ENCODE measurements at regions not wholly inside any gene's neighbourhood (a gene's known extent, or its start where the extent isn't known, plus 50 kb on each side); places are given as distances from the start of the nearest gene placed in this dataset.

DNA sequence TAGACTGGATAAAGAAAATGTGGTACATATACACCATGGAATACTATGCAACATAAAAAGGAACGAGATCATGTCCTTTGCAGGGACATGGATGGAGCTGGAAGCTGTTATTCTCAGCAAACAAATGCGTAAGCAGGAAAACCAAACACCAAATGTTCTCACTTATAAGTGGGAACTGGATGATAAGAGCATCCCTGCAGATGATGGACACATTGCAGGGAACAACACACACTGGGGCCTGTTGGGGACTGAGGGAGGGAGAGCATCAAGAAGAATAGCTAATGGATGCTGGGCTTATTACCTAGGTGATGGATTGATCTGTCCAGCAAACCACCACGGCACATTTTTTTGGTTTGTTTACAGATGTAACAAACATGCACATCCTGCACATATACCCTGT is 470.5 kb upstream of the CITED2 start:
- Histone ChIP-seq H3K27me3 (ENCODE audit: control insufficient read depth, insufficient read depth, low read length) (no peaks in the 10 kb centered on the region), H3K4me1 (ENCODE audit: control insufficient read depth, insufficient read depth, low read length) (no peaks in the 10 kb centered on the region; the same call in 1 of the 2 replicates), H3K36me3 (ENCODE audit: control insufficient read depth, insufficient read depth, low read length) (no peaks in the 10 kb centered on the region), H3K9me3 (ENCODE audit: control insufficient read depth, insufficient read depth, low read length) (no peaks in the 10 kb centered on the region), H3K4me3 (ENCODE audit: low read length) (no peak overlapping the region), H3K27ac (ENCODE audit: low read length) (no peak overlapping the region)
- WGBS (ENCODE audit: insufficient coverage, insufficient read length), result no CpG with 5 or more reads among the region's 3 CpGs
- DNase-seq (ENCODE audit: low read depth, low spot score), result no peak

DNA sequence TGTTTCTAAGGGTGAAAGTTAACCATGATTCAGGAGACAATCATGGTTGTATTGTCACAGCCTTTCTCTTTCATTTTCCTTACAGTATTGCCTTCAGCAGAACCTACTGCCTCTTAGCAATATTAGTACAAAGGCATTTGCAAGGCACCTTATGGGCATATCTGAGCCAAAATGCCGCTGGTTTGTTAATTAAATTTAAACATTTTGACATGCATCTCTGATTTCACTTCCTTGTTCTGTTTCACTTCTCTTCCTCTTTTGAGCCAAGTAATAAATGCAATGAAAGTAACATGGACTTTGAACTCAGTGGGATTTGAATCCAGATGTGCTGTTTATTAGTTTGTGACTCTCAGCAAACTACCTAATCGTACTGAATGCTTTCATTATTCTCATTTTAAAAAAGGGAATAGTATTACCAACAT is 467.4 kb upstream of the CITED2 start:
- no peaks in the 10 kb centered on the region for H3K9me3 ChIP-seq (ENCODE audit: control insufficient read depth, insufficient read depth, low read length)
- no peaks in the 10 kb centered on the region for H3K36me3 ChIP-seq (ENCODE audit: control insufficient read depth, insufficient read depth, low read length)
- WGBS (ENCODE audit: insufficient coverage, insufficient read length), result no CpG with 5 or more reads among the region's 2 CpGs
- no peak overlapping the region for H3K27ac ChIP-seq (ENCODE audit: low read length)
- H3K4me3 ChIP-seq (ENCODE audit: low read length), result no peak overlapping the region
- DNase-seq (ENCODE audit: low read depth, low spot score), result no peak
- no peaks in the 10 kb centered on the region for H3K27me3 ChIP-seq (ENCODE audit: control insufficient read depth, insufficient read depth, low read length)
- H3K4me1 ChIP-seq (ENCODE audit: control insufficient read depth, insufficient read depth, low read length), result no peaks in the 10 kb centered on the region

DNA sequence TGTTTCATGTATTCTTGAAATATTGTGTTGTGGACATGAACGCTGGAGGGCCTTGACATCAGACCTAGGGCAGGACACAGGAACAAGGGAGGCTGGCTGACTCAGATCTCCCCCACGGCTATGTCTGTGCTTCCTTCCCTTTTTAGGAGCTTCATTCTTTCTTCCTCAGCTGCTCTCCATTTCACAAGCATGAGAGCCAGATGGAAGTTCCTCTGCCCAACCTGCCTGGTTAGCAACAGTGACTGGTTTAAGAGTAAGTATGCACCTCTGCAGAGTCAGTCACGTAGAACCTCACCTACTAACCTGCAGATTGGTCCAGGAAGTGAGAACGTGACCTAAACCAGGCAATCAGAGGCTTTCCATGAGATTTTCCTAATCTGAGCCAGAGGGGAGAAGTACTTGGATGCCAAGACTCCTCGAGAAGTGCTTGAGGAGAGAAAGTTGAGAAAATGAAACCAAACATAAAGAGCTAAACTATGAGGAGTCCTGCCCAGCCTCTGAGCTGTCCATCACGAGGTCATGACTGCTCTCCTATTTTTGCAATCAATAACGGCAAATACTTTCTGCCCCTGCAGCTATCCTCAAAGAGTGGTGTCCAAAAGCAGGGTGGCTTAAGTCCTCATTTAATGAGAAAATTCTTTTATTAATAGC is 465.2 kb upstream of the CITED2 start:
- H3K27ac ChIP-seq (ENCODE audit: low read length), result no peak overlapping the region
- WGBS (ENCODE audit: insufficient coverage, insufficient read length), result no CpG with 5 or more reads among the region's 7 CpGs
- no peaks in the 10 kb centered on the region for H3K9me3 ChIP-seq (ENCODE audit: control insufficient read depth, insufficient read depth, low read length)
- H3K36me3 ChIP-seq (ENCODE audit: control insufficient read depth, insufficient read depth, low read length), result no peaks in the 10 kb centered on the region
- no peak overlapping the region for H3K4me3 ChIP-seq (ENCODE audit: low read length)
- H3K27me3 ChIP-seq (ENCODE audit: control insufficient read depth, insufficient read depth, low read length), result no peaks in the 10 kb centered on the region
- DNase-seq (ENCODE audit: low read depth, low spot score), result no peak
- no peaks in the 10 kb centered on the region for H3K4me1 ChIP-seq (ENCODE audit: control insufficient read depth, insufficient read depth, low read length)

DNA sequence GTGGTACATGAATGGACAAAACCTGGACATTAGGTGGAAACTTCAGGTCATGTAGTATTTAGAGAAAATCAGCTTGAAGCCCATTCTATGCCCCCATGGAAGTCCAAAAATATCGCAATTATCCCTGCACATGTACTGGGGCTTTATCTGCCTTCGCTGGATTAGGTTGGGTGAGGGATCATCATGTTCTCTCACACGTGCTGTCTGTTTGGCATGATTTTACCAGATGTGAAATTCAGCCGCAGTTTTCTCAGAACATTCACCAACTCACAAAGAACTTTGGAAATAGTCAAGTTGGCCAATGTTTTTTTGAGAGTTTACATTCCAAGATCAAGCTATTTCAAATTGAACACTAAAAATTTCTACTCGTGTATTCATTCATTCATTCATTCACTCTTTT is 459.8 kb upstream of the CITED2 start:
- Histone ChIP-seq H3K27me3 (ENCODE audit: control insufficient read depth, insufficient read depth, low read length) (no peaks in the 10 kb centered on the region), H3K27ac (ENCODE audit: low read length) (no peak overlapping the region), H3K4me3 (ENCODE audit: low read length) (no peak overlapping the region), H3K4me1 (ENCODE audit: control insufficient read depth, insufficient read depth, low read length) (no peaks in the 10 kb centered on the region), H3K36me3 (ENCODE audit: control insufficient read depth, insufficient read depth, low read length) (no peaks in the 10 kb centered on the region), H3K9me3 (ENCODE audit: control insufficient read depth, insufficient read depth, low read length) (no peaks in the 10 kb centered on the region)
- DNase-seq (ENCODE audit: low read depth, low spot score), result no peak
- WGBS (ENCODE audit: insufficient coverage, insufficient read length), result 89% methylated on average over 1 of the region's 5 CpGs

DNA sequence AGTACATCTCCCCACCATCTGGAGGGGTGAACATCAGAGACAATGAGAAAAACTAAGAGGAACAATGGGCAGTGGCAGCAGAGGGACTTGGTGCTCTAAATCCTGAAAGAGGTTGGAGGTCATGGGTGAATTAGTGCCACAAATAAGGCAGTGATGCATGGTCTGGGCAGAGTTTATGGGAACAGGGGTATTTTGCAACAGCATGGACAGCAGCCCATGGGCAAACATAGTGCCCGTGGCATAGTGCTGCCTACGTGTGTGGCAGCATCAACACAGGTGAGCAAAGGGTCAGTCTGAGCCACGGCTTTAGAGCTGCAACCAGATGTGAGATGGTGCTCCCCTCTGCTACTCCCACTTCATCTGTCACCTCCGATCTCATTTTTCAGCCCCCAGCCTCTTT is 459.1 kb upstream of the CITED2 start:
- H3K4me1 ChIP-seq (ENCODE audit: control insufficient read depth, insufficient read depth, low read length), result no peaks in the 10 kb centered on the region
- H3K27ac ChIP-seq (ENCODE audit: low read length), result no peak overlapping the region
- no peaks in the 10 kb centered on the region for H3K9me3 ChIP-seq (ENCODE audit: control insufficient read depth, insufficient read depth, low read length)
- no CpG with 5 or more reads among the region's 4 CpGs for WGBS (ENCODE audit: insufficient coverage, insufficient read length)
- no peak for DNase-seq (ENCODE audit: low read depth, low spot score)
- H3K27me3 ChIP-seq (ENCODE audit: control insufficient read depth, insufficient read depth, low read length), result no peaks in the 10 kb centered on the region
- no peak overlapping the region for H3K4me3 ChIP-seq (ENCODE audit: low read length)
- H3K36me3 ChIP-seq (ENCODE audit: control insufficient read depth, insufficient read depth, low read length), result no peaks in the 10 kb centered on the region

DNA sequence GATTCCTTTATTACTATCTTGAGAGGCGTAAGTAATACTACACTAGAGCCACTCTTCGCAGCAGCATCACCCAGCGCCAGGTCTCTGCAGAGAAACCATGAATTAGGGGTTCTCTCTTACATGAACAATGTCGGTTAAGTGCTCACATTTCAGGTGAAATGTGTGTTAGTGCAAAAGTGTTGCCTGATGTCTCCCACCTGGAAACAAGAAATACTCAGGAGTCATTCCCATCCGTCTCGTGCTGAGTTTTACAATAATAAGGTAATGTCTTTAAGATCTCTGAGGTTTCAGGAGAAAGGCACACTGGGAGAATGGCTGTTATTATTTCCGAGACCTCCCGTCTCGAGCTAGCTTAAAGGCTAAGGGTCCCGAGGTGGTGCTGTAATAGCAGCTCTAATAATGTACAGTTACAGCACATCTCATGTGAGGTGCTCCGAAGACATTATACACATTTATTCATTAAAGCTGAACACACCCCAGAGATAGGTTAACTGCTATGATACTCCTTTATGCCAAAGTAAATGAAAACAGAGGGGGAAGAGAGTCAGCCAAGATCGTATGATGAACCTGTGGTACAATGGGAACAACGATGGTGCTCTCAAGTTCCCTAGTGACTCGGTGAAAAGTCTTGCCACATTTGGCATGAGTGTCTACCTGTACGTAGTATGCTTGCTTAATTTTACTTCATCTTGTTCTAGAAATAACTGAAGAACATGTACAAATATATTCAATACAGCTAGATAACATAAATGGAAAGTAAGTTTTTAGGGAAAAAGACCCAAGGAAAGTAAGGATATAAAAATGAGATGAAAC is 458.3 kb upstream of the CITED2 start:
- WGBS (ENCODE audit: insufficient coverage, insufficient read length), result no CpG with 5 or more reads among the region's 15 CpGs

DNA sequence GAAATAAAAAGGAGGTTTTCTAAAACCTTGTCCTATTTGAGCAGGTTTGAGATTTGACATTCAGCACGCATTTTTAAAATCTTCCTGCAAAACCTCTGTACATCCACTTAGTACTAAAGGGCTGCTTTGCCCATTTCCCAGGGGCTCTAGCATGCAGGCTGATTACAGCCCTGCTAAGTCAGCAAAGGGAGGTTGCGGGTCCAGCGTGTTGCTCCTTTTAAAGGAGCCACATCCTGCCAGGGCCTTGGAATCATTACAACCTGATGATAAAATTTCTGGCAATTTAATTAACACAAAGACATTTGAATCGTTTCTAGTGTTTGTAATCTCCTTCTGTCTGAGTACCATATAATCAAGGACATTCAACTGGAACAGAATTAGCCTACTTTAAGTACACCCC is 455.1 kb upstream of the CITED2 start:
- no peaks in the 10 kb centered on the region for H3K4me1 ChIP-seq (ENCODE audit: control insufficient read depth, insufficient read depth, low read length)
- H3K27ac ChIP-seq (ENCODE audit: low read length), result no peak overlapping the region
- H3K27me3 ChIP-seq (ENCODE audit: control insufficient read depth, insufficient read depth, low read length), result no peaks in the 10 kb centered on the region
- no peak overlapping the region for H3K4me3 ChIP-seq (ENCODE audit: low read length)
- no peak for DNase-seq (ENCODE audit: low read depth, low spot score)
- no CpG with 5 or more reads among the region's 4 CpGs for WGBS (ENCODE audit: insufficient coverage, insufficient read length)
- H3K9me3 ChIP-seq (ENCODE audit: control insufficient read depth, insufficient read depth, low read length), result no peaks in the 10 kb centered on the region
- no peaks in the 10 kb centered on the region for H3K36me3 ChIP-seq (ENCODE audit: control insufficient read depth, insufficient read depth, low read length)

More for the DNA sequence above, 458.3 kb upstream of the CITED2 start:
- H3K27ac ChIP-seq (ENCODE audit: low read length), result no peak overlapping the region
- no peaks in the 10 kb centered on the region for H3K36me3 ChIP-seq (ENCODE audit: control insufficient read depth, insufficient read depth, low read length)
- H3K27me3 ChIP-seq (ENCODE audit: control insufficient read depth, insufficient read depth, low read length), result no peaks in the 10 kb centered on the region
- no peak overlapping the region for H3K4me3 ChIP-seq (ENCODE audit: low read length)
- DNase-seq (ENCODE audit: low read depth, low spot score), result no peak
- H3K9me3 ChIP-seq (ENCODE audit: control insufficient read depth, insufficient read depth, low read length), result no peaks in the 10 kb centered on the region
- no peaks in the 10 kb centered on the region for H3K4me1 ChIP-seq (ENCODE audit: control insufficient read depth, insufficient read depth, low read length)

DNA sequence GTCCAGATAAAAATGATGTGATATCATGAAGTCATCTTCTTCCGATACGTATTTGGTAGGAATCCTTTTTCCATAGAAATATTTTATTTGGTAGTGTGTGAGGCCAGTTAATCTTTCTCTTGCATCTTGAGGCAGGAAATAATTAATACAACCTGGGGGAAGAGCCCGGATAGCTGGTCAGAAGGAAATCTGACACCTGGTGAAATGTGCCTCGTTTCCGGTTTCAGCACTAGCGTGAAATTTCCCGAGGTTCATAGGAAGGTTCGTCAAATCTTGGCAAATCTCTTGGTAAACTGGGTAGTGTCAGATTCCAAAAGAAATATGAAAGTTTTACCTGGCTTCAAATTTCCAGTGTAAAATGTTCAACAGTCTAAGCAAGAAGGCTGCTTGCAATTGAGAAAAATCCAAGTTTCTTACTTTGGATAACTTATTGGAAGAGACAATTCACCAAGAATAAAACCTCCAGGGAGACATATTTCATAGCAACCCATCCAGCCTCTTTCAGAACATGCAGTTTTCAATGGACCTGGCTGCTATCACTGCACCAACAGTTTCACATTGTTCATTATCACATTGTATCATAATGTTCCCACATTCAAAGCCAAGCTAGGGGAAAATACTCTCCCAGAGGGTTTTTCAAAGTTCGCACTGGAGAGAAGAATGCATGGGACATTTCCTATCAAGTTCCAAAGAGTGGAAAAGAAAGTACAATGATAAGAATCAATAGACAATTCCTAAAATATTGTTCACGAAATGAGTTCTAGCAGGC is 454.5 kb upstream of the CITED2 start:
- H3K4me1 ChIP-seq (ENCODE audit: control insufficient read depth, insufficient read depth, low read length), result no peaks in the 10 kb centered on the region
- DNase-seq (ENCODE audit: low read depth, low spot score), result no peak
- no peak overlapping the region for H3K27ac ChIP-seq (ENCODE audit: low read length)
- H3K27me3 ChIP-seq (ENCODE audit: control insufficient read depth, insufficient read depth, low read length), result no peaks in the 10 kb centered on the region
- WGBS (ENCODE audit: insufficient coverage, insufficient read length), result no CpG with 5 or more reads among the region's 10 CpGs
- no peak overlapping the region for H3K4me3 ChIP-seq (ENCODE audit: low read length)
- H3K9me3 ChIP-seq (ENCODE audit: control insufficient read depth, insufficient read depth, low read length), result no peaks in the 10 kb centered on the region
- no peaks in the 10 kb centered on the region for H3K36me3 ChIP-seq (ENCODE audit: control insufficient read depth, insufficient read depth, low read length)

DNA sequence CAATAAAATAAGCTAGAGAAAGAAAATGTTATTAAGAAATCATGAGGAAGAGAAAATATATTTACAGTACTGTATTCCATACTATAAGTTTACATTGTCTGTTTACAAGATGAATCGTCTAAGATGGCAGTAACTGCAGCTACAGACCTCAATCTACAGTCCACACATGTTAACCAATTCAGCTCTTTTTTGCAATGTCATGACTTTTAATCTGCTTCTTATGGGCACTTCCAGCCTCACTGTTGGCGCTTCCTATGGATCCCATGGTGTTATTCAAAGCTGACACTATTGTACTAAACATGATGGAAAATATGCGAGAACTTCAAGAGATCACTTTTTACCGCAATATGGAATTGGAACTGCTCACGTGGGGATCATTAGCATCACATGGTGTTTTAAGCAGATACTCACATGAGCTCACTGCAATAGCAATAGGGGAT is 451.5 kb upstream of the CITED2 start:
- WGBS (ENCODE audit: insufficient coverage, insufficient read length), result no CpG with 5 or more reads among the region's 5 CpGs
- H3K4me1 ChIP-seq (ENCODE audit: control insufficient read depth, insufficient read depth, low read length), result no peaks in the 10 kb centered on the region
- H3K9me3 ChIP-seq (ENCODE audit: control insufficient read depth, insufficient read depth, low read length), result no peaks in the 10 kb centered on the region
- no peak overlapping the region for H3K27ac ChIP-seq (ENCODE audit: low read length)
- no peaks in the 10 kb centered on the region for H3K27me3 ChIP-seq (ENCODE audit: control insufficient read depth, insufficient read depth, low read length)
- H3K4me3 ChIP-seq (ENCODE audit: low read length), result no peak overlapping the region
- H3K36me3 ChIP-seq (ENCODE audit: control insufficient read depth, insufficient read depth, low read length), result no peaks in the 10 kb centered on the region
- no peak for DNase-seq (ENCODE audit: low read depth, low spot score)

DNA sequence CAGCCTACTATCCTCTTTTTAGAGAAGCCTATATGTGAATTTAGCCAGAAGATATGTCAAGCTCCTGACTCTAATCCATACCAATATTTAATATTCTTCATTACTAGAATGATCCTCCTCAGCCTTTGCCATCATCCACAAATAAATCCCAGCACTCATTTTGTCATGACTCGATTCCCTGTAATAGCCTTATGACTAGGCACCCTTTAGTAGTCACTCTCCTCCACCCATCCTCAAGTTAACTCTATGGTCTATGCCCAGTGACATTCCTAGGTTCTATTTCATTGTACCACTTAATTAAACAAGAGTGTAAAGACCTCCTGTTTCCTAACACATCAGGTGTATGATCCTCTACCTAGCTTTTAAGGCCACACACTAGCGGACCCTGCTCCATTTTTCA is 450.4 kb upstream of the CITED2 start:
- WGBS (ENCODE audit: insufficient coverage, insufficient read length), result no CpG with 5 or more reads among the region's 2 CpGs
- H3K27ac ChIP-seq (ENCODE audit: low read length), result no peak overlapping the region
- H3K9me3 ChIP-seq (ENCODE audit: control insufficient read depth, insufficient read depth, low read length), result no peaks in the 10 kb centered on the region
- no peak for DNase-seq (ENCODE audit: low read depth, low spot score)
- H3K27me3 ChIP-seq (ENCODE audit: control insufficient read depth, insufficient read depth, low read length), result no peaks in the 10 kb centered on the region
- H3K36me3 ChIP-seq (ENCODE audit: control insufficient read depth, insufficient read depth, low read length), result no peaks in the 10 kb centered on the region
- no peaks in the 10 kb centered on the region for H3K4me1 ChIP-seq (ENCODE audit: control insufficient read depth, insufficient read depth, low read length)
- no peak overlapping the region for H3K4me3 ChIP-seq (ENCODE audit: low read length)

Measured in iPS DF 6.9 (cell line).